ENCODE measurements at regions not wholly inside any gene's neighbourhood (a gene's known extent, or its start where the extent isn't known, plus 50 kb on each side); places are given as distances from the start of the nearest gene placed in this dataset.

DNA sequence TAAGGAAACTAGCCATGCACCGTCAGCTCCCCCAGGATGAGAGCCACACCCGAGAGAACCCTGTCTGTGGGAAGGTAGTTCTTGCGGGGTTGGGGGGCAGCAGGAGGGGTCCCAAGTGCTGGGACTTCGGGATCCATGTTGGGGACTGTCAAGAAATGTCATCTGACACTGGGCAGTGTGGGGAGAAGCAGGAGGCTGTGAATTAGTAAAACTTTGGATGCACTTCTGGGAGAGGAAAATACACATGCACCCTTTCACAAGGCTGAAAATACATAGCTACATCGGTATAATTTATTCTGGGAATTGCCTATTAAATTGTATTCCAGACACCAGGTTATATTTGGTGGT, 109.6 kb upstream of the RPS23 start:
- H3K4me1 ChIP-seq (ENCODE audit: control insufficient read depth in 4 of 4, insufficient read depth in 4 of 4, low read length in 3 of 4), result peaks cover 6 to 12% (median 10%) of the 10 kb centered on the region in 4 donors
- H3K9ac ChIP-seq (ENCODE audit: low read depth in 1 of 2, low read length in 2 of 2), result no peak overlapping the region
- no peak for DNase-seq (ENCODE audit: low spot score)
- TF ChIP-seq, protein P1, sequence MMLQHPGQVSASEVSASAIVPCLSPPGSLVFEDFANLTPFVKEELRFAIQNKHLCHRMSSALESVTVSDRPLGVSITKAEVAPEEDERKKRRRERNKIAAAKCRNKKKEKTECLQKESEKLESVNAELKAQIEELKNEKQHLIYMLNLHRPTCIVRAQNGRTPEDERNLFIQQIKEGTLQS (IDR thresholded peaks at IDR 0.05), result no peak
- TF ChIP-seq FOXA2 (IDR thresholded peaks at IDR 0.05), result no peak
- TF ChIP-seq, protein P2, sequence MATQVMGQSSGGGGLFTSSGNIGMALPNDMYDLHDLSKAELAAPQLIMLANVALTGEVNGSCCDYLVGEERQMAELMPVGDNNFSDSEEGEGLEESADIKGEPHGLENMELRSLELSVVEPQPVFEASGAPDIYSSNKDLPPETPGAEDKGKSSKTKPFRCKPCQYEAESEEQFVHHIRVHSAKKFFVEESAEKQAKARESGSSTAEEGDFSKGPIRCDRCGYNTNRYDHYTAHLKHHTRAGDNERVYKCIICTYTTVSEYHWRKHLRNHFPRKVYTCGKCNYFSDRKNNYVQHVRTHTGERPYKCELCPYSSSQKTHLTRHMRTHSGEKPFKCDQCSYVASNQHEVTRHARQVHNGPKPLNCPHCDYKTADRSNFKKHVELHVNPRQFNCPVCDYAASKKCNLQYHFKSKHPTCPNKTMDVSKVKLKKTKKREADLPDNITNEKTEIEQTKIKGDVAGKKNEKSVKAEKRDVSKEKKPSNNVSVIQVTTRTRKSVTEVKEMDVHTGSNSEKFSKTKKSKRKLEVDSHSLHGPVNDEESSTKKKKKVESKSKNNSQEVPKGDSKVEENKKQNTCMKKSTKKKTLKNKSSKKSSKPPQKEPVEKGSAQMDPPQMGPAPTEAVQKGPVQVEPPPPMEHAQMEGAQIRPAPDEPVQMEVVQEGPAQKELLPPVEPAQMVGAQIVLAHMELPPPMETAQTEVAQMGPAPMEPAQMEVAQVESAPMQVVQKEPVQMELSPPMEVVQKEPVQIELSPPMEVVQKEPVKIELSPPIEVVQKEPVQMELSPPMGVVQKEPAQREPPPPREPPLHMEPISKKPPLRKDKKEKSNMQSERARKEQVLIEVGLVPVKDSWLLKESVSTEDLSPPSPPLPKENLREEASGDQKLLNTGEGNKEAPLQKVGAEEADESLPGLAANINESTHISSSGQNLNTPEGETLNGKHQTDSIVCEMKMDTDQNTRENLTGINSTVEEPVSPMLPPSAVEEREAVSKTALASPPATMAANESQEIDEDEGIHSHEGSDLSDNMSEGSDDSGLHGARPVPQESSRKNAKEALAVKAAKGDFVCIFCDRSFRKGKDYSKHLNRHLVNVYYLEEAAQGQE (IDR thresholded peaks at IDR 0.05), result no peak
- TF ChIP-seq HNF4G (IDR thresholded peaks at IDR 0.05), result no peak
- TF ChIP-seq NR2F2 (IDR thresholded peaks at IDR 0.05), result no peak
- TF ChIP-seq TAF1 (conservative IDR thresholded peaks at IDR 0.05), result no peak
- TF ChIP-seq, protein P3, sequence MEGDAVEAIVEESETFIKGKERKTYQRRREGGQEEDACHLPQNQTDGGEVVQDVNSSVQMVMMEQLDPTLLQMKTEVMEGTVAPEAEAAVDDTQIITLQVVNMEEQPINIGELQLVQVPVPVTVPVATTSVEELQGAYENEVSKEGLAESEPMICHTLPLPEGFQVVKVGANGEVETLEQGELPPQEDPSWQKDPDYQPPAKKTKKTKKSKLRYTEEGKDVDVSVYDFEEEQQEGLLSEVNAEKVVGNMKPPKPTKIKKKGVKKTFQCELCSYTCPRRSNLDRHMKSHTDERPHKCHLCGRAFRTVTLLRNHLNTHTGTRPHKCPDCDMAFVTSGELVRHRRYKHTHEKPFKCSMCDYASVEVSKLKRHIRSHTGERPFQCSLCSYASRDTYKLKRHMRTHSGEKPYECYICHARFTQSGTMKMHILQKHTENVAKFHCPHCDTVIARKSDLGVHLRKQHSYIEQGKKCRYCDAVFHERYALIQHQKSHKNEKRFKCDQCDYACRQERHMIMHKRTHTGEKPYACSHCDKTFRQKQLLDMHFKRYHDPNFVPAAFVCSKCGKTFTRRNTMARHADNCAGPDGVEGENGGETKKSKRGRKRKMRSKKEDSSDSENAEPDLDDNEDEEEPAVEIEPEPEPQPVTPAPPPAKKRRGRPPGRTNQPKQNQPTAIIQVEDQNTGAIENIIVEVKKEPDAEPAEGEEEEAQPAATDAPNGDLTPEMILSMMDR (IDR thresholded peaks at IDR 0.05; ENCODE audit: low read depth, low read length, missing input control), result no peak
- no peak for TF ChIP-seq JUND (IDR thresholded peaks at IDR 0.05)
- TF ChIP-seq EGR1 (IDR thresholded peaks at IDR 0.05; ENCODE audit: low read depth in 2 of 2), result no peak
- TF ChIP-seq, protein P4, sequence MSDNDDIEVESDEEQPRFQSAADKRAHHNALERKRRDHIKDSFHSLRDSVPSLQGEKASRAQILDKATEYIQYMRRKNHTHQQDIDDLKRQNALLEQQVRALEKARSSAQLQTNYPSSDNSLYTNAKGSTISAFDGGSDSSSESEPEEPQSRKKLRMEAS (IDR thresholded peaks at IDR 0.05), result no peak
- TF ChIP-seq GABPA (IDR thresholded peaks at IDR 0.05 in 1 of 2, conservative IDR thresholded peaks at IDR 0.05 in 1 of 2), result no peak
- WGBS, result 33% methylated on average over 5 of the region's 5 CpGs
- peaks cover 0 to 11% (median 0%) of the 10 kb centered on the region in 4 donors for H3K27me3 ChIP-seq (ENCODE audit: control insufficient read depth in 4 of 4, insufficient read depth in 4 of 4, low read length in 3 of 4)
- H3K27ac ChIP-seq (ENCODE audit: low read depth in 1 of 2, low read length in 2 of 2), result no peak overlapping the region
- H3K4me3 ChIP-seq (ENCODE audit: low read depth in 1 of 3, low read length in 3 of 3), result no peak overlapping the region
- H3K9me3 ChIP-seq (ENCODE audit: control insufficient read depth in 4 of 4, low read length in 3 of 4), result no peaks in the 10 kb centered on the region
- no peaks in the 10 kb centered on the region for H3K36me3 ChIP-seq (ENCODE audit: control insufficient read depth in 4 of 4, insufficient read depth in 3 of 4, low read depth in 1 of 4, low read length in 3 of 4)

DNA sequence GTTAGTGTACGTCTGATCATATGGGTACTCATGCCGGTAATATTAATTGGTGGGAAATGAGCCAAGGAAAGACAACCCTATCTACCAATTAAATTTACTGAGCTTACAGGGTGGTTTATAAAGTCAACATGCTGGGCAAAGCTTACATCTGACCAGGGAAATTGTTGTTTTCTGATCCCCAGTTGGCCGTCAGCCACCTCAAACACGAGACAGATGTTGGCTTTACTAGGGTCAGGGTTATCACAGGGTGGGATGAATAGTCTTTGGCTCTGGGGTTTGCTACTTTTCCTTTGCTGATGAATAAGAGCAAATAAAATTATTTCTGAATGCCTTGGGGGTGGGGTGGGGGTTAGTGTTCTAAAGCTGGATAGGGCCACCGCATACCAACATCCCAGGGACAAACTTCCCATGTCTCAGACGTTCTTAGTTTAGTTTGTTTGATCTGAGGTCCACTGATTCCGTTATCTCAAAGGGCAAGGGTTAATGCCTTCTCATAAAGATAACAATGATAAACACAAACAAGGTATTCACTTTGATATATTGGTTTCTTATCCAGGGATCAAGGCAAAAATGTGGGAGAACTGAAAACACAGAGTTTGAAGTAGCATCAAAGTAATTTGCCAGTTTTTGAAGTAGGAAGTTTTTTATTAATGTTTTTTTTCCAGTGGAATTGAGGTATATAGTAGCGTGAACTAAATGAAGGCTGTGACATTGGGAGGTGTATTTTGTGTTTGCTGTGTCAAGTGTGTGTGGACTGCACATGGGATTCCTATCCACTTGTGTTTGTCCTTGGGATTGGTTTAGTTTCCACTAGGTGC, 109.1 kb upstream of the RPS23 start:
- H3K27me3 ChIP-seq (ENCODE audit: control insufficient read depth in 4 of 4, insufficient read depth in 4 of 4, low read length in 3 of 4), result peaks cover 0 to 10% (median 0%) of the 10 kb centered on the region in 4 donors
- H3K4me1 ChIP-seq (ENCODE audit: control insufficient read depth in 4 of 4, insufficient read depth in 4 of 4, low read length in 3 of 4), result peaks cover 6 to 12% (median 10%) of the 10 kb centered on the region in 4 donors
- no peak overlapping the region for H3K4me3 ChIP-seq (ENCODE audit: low read depth in 1 of 3, low read length in 3 of 3)
- no peak for DNase-seq (ENCODE audit: low spot score)
- no peaks in the 10 kb centered on the region for H3K9me3 ChIP-seq (ENCODE audit: control insufficient read depth in 4 of 4, low read length in 3 of 4)
- no peak overlapping the region for H3K27ac ChIP-seq (ENCODE audit: low read depth in 1 of 2, low read length in 2 of 2)
- H3K9ac ChIP-seq (ENCODE audit: low read depth in 1 of 2, low read length in 2 of 2), result no peak overlapping the region
- no peaks in the 10 kb centered on the region for H3K36me3 ChIP-seq (ENCODE audit: control insufficient read depth in 4 of 4, insufficient read depth in 3 of 4, low read depth in 1 of 4, low read length in 3 of 4)
- WGBS, result 19% methylated on average over 8 of the region's 8 CpGs
- TF ChIP-seq EGR1 (IDR thresholded peaks at IDR 0.05; ENCODE audit: low read depth in 2 of 2) (no peak), FOXA1 (IDR thresholded peaks at IDR 0.05) (peak; percentile 89), HNF4A (conservative IDR thresholded peaks at IDR 0.05) (peak; percentile 63 to 68), RXRA (IDR thresholded peaks at IDR 0.05) (peak; percentile 51 to 80), JUND (IDR thresholded peaks at IDR 0.05) (peak in 1 of 2 donors; percentile 54), FOXA2 (IDR thresholded peaks at IDR 0.05) (peak; percentile 87), SP1 (IDR thresholded peaks at IDR 0.05) (no peak), HNF4G (IDR thresholded peaks at IDR 0.05) (no peak), RAD21 (IDR thresholded peaks at IDR 0.05) (peak in 1 of 2 donors; percentile 27), GABPA (IDR thresholded peaks at IDR 0.05 in 1 of 2, conservative IDR thresholded peaks at IDR 0.05 in 1 of 2) (no peak), YY1 (IDR thresholded peaks at IDR 0.05) (peak; percentile 44), NR2F2 (IDR thresholded peaks at IDR 0.05) (peak; percentile 65)
- TF ChIP-seq, protein P1 (IDR thresholded peaks at IDR 0.05), result no peak
- TF ChIP-seq, protein P4 (IDR thresholded peaks at IDR 0.05), result peak; percentile 19
- TF ChIP-seq, protein P5, sequence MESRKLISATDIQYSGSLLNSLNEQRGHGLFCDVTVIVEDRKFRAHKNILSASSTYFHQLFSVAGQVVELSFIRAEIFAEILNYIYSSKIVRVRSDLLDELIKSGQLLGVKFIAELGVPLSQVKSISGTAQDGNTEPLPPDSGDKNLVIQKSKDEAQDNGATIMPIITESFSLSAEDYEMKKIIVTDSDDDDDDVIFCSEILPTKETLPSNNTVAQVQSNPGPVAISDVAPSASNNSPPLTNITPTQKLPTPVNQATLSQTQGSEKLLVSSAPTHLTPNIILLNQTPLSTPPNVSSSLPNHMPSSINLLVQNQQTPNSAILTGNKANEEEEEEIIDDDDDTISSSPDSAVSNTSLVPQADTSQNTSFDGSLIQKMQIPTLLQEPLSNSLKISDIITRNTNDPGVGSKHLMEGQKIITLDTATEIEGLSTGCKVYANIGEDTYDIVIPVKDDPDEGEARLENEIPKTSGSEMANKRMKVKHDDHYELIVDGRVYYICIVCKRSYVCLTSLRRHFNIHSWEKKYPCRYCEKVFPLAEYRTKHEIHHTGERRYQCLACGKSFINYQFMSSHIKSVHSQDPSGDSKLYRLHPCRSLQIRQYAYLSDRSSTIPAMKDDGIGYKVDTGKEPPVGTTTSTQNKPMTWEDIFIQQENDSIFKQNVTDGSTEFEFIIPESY (IDR thresholded peaks at IDR 0.05), result peak; percentile 55
